Activated naive CD4-positive, alpha-beta T cell treated with anti-CD3 and anti-CD28 coated beads, Interleukin-2, amount 10 ng/mL, durations not matched to agents 7 days and 5 days (primary cell): ENCODE measurements at regions not wholly inside any gene's neighbourhood (a gene's known extent, or its start where the extent isn't known, plus 50 kb on each side); places are given as distances from the start of the nearest gene placed in this dataset.

Experiments used
- CTCF ChIA-PET: fragments of 350-600 bp; sonication (Branson Sonifier 250); formaldehyde crosslinking; loops from one replicate; lab custom pipeline; 2021; ENCODE audit warnings: antibody characterized with exemption; lab: Charles Lee
- DNase-seq: peaks from one replicate; pipeline ENCODE4 v3.0.0-alpha.2; 2020
- H3K27ac Mint-ChIP-seq: one replicate; pipeline ENCODE4 v1.8.0; 2021; ENCODE audit warnings: mild to moderate bottlenecking, moderate library complexity, mixed read lengths
- H3K27me3 Mint-ChIP-seq: one replicate; pipeline ENCODE4 v1.8.0; 2021; ENCODE audit warnings: mild to moderate bottlenecking, mixed read lengths
- H3K36me3 Mint-ChIP-seq: one replicate; pipeline ENCODE4 v1.8.0; 2021; ENCODE audit warnings: mixed read lengths
- H3K4me1 Mint-ChIP-seq: one replicate; pipeline ENCODE4 v1.8.0; 2021; ENCODE audit warnings: mixed read lengths
- H3K4me3 Mint-ChIP-seq: one replicate; pipeline ENCODE4 v1.8.0; 2021; ENCODE audit warnings: mild to moderate bottlenecking, moderate library complexity, mixed read lengths
- H3K9me3 Mint-ChIP-seq: one replicate; pipeline ENCODE4 v1.8.0; 2021; ENCODE audit warnings: mixed read lengths

- H3K27ac Mint-ChIP-seq, result peak overlapping the region; percentile 80
- no peaks in the 10 kb centered on the region for H3K27me3 Mint-ChIP-seq
- DNase-seq, result no peak
- no peak overlapping the region for H3K4me3 Mint-ChIP-seq
- peaks cover 49% of the 10 kb centered on the region for H3K4me1 Mint-ChIP-seq
- H3K36me3 Mint-ChIP-seq, result peaks cover 21% of the 10 kb centered on the region
- CTCF ChIA-PET, result interaction anchor here (0.6 to 1.1 kb wide), 2 partner anchors 62 to 179 kb away, joined by 3 read pairs; partner anchors contain the start of gene AHR
- peaks cover 10% of the 10 kb centered on the region for H3K9me3 Mint-ChIP-seq
Measured at GRCh38 chr7:17236171-17236570, 62.3 kb upstream of the AHR start.

GRCh38 chr7:17236603-17237002, 61.8 kb upstream of the AHR start:
- DNase-seq, result no peak
- Mint-ChIP-seq H3K36me3 (peaks cover 19% of the 10 kb centered on the region), H3K27ac (no peak overlapping the region), H3K4me1 (peaks cover 49% of the 10 kb centered on the region), H3K4me3 (no peak overlapping the region), H3K27me3 (no peaks in the 10 kb centered on the region), H3K9me3 (peaks cover 10% of the 10 kb centered on the region)
- CTCF ChIA-PET, result no interaction called here

- peaks cover 14% of the 10 kb centered on the region for H3K36me3 Mint-ChIP-seq
- H3K27ac Mint-ChIP-seq, result no peak overlapping the region
- no peak for DNase-seq
- no peak overlapping the region for H3K4me3 Mint-ChIP-seq
- H3K27me3 Mint-ChIP-seq, result no peaks in the 10 kb centered on the region
- peaks cover 6% of the 10 kb centered on the region for H3K9me3 Mint-ChIP-seq
- CTCF ChIA-PET, result no interaction called here
- H3K4me1 Mint-ChIP-seq, result peaks cover 26% of the 10 kb centered on the region
Measured at GRCh38 chr7:17239046-17239445, 59.4 kb upstream of the AHR start.

GRCh38 chr7:17239683-17240521, 58.5 kb upstream of the AHR start:
- CTCF ChIA-PET, result no interaction called here
- Mint-ChIP-seq H3K36me3 (peaks cover 14% of the 10 kb centered on the region), H3K9me3 (peaks cover 6% of the 10 kb centered on the region), H3K4me3 (no peak overlapping the region), H3K27me3 (no peaks in the 10 kb centered on the region), H3K4me1 (peaks cover 18% of the 10 kb centered on the region), H3K27ac (no peak overlapping the region)
- no peak for DNase-seq

GRCh38 chr7:17242504-17242903, 55.9 kb upstream of the AHR start:
- CTCF ChIA-PET, result no interaction called here
- Mint-ChIP-seq H3K27ac (no peak overlapping the region), H3K36me3 (peaks cover 4% of the 10 kb centered on the region), H3K4me1 (no peaks in the 10 kb centered on the region), H3K27me3 (no peaks in the 10 kb centered on the region), H3K9me3 (peaks cover 2% of the 10 kb centered on the region), H3K4me3 (no peak overlapping the region)
- no peak for DNase-seq

GRCh38 chr7:17244786-17245185, 53.7 kb upstream of the AHR start:
- H3K4me1 Mint-ChIP-seq, result peaks cover under 1% of the 10 kb centered on the region
- peaks cover 2% of the 10 kb centered on the region for H3K9me3 Mint-ChIP-seq
- H3K27me3 Mint-ChIP-seq, result no peaks in the 10 kb centered on the region
- H3K36me3 Mint-ChIP-seq, result no peaks in the 10 kb centered on the region
- no peak overlapping the region for H3K27ac Mint-ChIP-seq
- H3K4me3 Mint-ChIP-seq, result no peak overlapping the region
- no peak for DNase-seq
- CTCF ChIA-PET, result no interaction called here

GRCh38 chr7:17247357-17247756, 51.1 kb upstream of the AHR start:
- peaks cover 2% of the 10 kb centered on the region for H3K9me3 Mint-ChIP-seq
- no peaks in the 10 kb centered on the region for H3K27me3 Mint-ChIP-seq
- DNase-seq, result no peak

GRCh38 chr7:17248527-17248926, 49.9 kb upstream of the AHR start:
- H3K9me3 Mint-ChIP-seq, result peaks cover 5% of the 10 kb centered on the region
- H3K27me3 Mint-ChIP-seq, result no peaks in the 10 kb centered on the region
- peaks cover 8% of the 10 kb centered on the region for H3K4me1 Mint-ChIP-seq
- H3K27ac Mint-ChIP-seq, result no peak overlapping the region
- peaks cover 2% of the 10 kb centered on the region for H3K36me3 Mint-ChIP-seq
- no peak overlapping the region for H3K4me3 Mint-ChIP-seq
- DNase-seq, result no peak
- CTCF ChIA-PET, result no interaction called here

More at GRCh38 chr7:17247357-17247756, 51.1 kb upstream of the AHR start:
- Mint-ChIP-seq H3K27ac (no peak overlapping the region), H3K36me3 (peaks cover 2% of the 10 kb centered on the region), H3K4me1 (peaks cover 8% of the 10 kb centered on the region), H3K4me3 (no peak overlapping the region)
- CTCF ChIA-PET, result interaction anchor here (0.6 kb wide), 1 partner anchor 638 kb away, joined by 3 read pairs; no protein-coding TSS in a partner anchor
